ENCODE measurements at regions not wholly inside any gene's neighbourhood (a gene's known extent, or its start where the extent isn't known, plus 50 kb on each side); places are given as distances from the start of the nearest gene placed in this dataset.

- Histone ChIP-seq H3K4me1 (peaks cover 0 to 23% (median 2%) of the 10 kb centered on the region in 4 donors), H3K9me3 (no peaks in the 10 kb centered on the region), H3K4me3 (no peak overlapping the region), H3K27me3 (no peaks in the 10 kb centered on the region), H3K36me3 (no peaks in the 10 kb centered on the region), H3K27ac (no peak overlapping the region)
- in situ Hi-C loops (cut with MboI; ENCODE audit: low pct_ligation_motif_present in 1 of 4, low pct_unique_long_range_greater_than_20kb in 1 of 4, low sequenced_read_pairs in 3 of 4), result no loop called here
- 84 to 86% methylated on average over 4 to 5 of the region's 5 CpGs for WGBS, 2 donors (ENCODE audit: low coverage in 1 of 2)
- intact Hi-C loops (cut with DNase I; ENCODE audit: low total_unique reads), result no loop called here
- TF ChIP-seq, protein P1, sequence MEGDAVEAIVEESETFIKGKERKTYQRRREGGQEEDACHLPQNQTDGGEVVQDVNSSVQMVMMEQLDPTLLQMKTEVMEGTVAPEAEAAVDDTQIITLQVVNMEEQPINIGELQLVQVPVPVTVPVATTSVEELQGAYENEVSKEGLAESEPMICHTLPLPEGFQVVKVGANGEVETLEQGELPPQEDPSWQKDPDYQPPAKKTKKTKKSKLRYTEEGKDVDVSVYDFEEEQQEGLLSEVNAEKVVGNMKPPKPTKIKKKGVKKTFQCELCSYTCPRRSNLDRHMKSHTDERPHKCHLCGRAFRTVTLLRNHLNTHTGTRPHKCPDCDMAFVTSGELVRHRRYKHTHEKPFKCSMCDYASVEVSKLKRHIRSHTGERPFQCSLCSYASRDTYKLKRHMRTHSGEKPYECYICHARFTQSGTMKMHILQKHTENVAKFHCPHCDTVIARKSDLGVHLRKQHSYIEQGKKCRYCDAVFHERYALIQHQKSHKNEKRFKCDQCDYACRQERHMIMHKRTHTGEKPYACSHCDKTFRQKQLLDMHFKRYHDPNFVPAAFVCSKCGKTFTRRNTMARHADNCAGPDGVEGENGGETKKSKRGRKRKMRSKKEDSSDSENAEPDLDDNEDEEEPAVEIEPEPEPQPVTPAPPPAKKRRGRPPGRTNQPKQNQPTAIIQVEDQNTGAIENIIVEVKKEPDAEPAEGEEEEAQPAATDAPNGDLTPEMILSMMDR (IDR thresholded peaks at IDR 0.05), result no peak
- TF ChIP-seq POLR2A (IDR thresholded peaks at IDR 0.05) (no peak), POLR2AphosphoS5 (IDR thresholded peaks at IDR 0.05) (no peak), EP300 (IDR thresholded peaks at IDR 0.05; ENCODE audit: low read depth) (no peak)
- DNase-seq, result no peak
These were observed 58.9 kb upstream of the BCL2L14 start for GRCh38 chr12:12011880-12012260.

- intact Hi-C loops (cut with DNase I; ENCODE audit: low total_unique reads), result no loop called here
- in situ Hi-C loops (cut with MboI; ENCODE audit: low pct_ligation_motif_present in 1 of 4, low pct_unique_long_range_greater_than_20kb in 1 of 4, low sequenced_read_pairs in 3 of 4), result no loop called here
- Histone ChIP-seq H3K4me1 (peaks cover 0 to 15% (median 2%) of the 10 kb centered on the region in 4 donors), H3K27me3 (no peaks in the 10 kb centered on the region), H3K27ac (no peak overlapping the region), H3K4me3 (no peak overlapping the region), H3K36me3 (no peaks in the 10 kb centered on the region), H3K9me3 (no peaks in the 10 kb centered on the region)
- WGBS, 2 donors (ENCODE audit: low coverage in 1 of 2), result 76 to 91% methylated on average over 4 to 11 of the region's 11 CpGs
- DNase-seq, result no peak
- TF ChIP-seq POLR2A (IDR thresholded peaks at IDR 0.05), result no peak
These were observed 55.6 kb upstream of the BCL2L14 start for GRCh38 chr12:12015073-12015685.

DNA sequence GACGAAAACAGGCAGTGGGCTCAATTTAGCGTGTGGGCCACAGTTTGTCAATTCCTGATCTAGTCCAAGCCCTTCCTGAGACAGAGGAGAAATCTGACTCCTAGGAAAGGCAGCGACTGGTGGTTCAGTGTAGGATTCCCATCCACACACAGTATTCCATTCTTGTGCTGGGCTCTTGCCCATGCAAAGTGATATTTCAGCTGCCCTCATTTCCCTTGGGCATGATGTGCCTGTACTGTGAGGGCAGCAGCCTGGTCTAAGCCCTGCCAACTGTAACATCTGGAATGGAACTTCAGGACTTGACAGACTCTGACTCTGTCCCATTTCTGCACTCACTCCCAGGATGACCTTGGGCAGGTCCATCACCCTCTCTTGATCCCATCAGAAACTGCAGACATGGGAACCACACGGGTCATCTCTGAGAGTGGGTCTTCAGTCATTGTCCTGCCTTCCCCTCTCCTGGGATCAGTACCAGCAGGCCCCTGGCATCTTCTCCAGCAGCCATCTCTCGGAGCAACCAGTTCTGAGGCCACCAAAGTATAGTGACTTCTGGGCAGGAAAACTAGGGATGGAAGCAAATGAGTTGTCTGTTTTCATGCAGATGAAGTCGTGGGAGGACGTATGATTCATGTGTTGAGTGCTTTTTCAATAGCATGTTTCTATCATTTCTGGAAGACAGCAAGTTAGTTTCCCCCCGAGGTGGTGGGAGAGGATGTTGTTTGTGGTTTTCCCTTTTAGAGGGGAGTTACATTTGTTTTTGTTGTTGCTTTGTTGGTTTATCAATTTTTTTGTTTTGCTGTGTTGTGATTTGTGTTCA lies 54.2 kb upstream of the BCL2L14 start:
- Histone ChIP-seq H3K4me1 (peaks cover 0 to 2% (median 0%) of the 10 kb centered on the region in 4 donors), H3K27ac (no peak overlapping the region), H3K9me3 (no peaks in the 10 kb centered on the region), H3K36me3 (no peaks in the 10 kb centered on the region), H3K27me3 (no peaks in the 10 kb centered on the region), H3K4me3 (no peak overlapping the region)
- TF ChIP-seq POLR2A (IDR thresholded peaks at IDR 0.05) (no peak), POLR2AphosphoS5 (IDR thresholded peaks at IDR 0.05) (no peak), EP300 (IDR thresholded peaks at IDR 0.05; ENCODE audit: low read depth) (no peak)
- TF ChIP-seq, protein P1 (IDR thresholded peaks at IDR 0.05), result no peak
- WGBS, 2 donors (ENCODE audit: low coverage in 1 of 2), result 65 to 67% methylated on average over 3 to 8 of the region's 8 CpGs
- intact Hi-C loops (cut with DNase I; ENCODE audit: low total_unique reads) (no loop called here), in situ Hi-C loops (cut with MboI; ENCODE audit: low pct_ligation_motif_present in 1 of 4, low pct_unique_long_range_greater_than_20kb in 1 of 4, low sequenced_read_pairs in 3 of 4) (no loop called here)
- DNase-seq, result no peak

GRCh38 chr12:12017135-12017581 lies 53.6 kb upstream of the BCL2L14 start:
- no peaks in the 10 kb centered on the region for H3K9me3 ChIP-seq
- no peak for TF ChIP-seq POLR2AphosphoS5 (IDR thresholded peaks at IDR 0.05)
- TF ChIP-seq, protein P1 (IDR thresholded peaks at IDR 0.05), result no peak
- no peak for TF ChIP-seq POLR2A (IDR thresholded peaks at IDR 0.05)
- no peak for TF ChIP-seq EP300 (IDR thresholded peaks at IDR 0.05; ENCODE audit: low read depth)
- no peaks in the 10 kb centered on the region for H3K27me3 ChIP-seq
- no peak overlapping the region for H3K4me3 ChIP-seq
- 29 to 65% methylated on average over 1 to 3 of the region's 3 CpGs for WGBS, 2 donors (ENCODE audit: low coverage in 1 of 2)
- H3K4me1 ChIP-seq, result no peaks in the 10 kb centered on the region
- no peak for DNase-seq
- intact Hi-C loops (cut with DNase I; ENCODE audit: low total_unique reads) (no loop called here), in situ Hi-C loops (cut with MboI; ENCODE audit: low pct_ligation_motif_present in 1 of 4, low pct_unique_long_range_greater_than_20kb in 1 of 4, low sequenced_read_pairs in 3 of 4) (no loop called here)
- H3K27ac ChIP-seq, result no peak overlapping the region
- no peaks in the 10 kb centered on the region for H3K36me3 ChIP-seq
